ENCODE measurements at regions not wholly inside any gene's neighbourhood (a gene's known extent, or its start where the extent isn't known, plus 50 kb on each side); places are given as distances from the start of the nearest gene placed in this dataset.

DNA sequence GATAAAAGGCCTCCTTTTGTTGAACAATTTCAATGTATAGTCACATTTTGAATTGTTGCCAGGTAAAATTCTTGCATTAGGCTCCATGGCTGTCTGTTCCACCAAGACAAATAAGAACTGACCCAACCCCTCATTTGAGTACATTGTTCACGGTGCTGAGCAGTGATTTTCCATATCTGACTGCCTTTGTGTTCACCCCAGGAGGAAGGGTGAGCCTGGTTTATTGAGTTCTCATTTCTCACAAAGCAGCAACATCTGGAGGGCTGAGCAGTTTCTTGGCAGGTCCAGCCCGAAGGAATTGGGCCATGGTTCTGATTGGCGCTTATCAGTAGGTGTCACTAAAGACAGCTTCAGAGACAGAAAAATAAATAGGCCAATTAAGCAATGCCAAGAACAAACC is 149.1 kb downstream of the BMP4 start:
- no peak for TF ChIP-seq CTCF (IDR thresholded peaks at IDR 0.05)
- TF ChIP-seq POLR2AphosphoS5 (IDR thresholded peaks at IDR 0.05): no peak
- no peak for TF ChIP-seq POLR2A (IDR thresholded peaks at IDR 0.05)
